ENCODE measurements at regions not wholly inside any gene's neighbourhood (a gene's known extent, or its start where the extent isn't known, plus 50 kb on each side); places are given as distances from the start of the nearest gene placed in this dataset.

DNA sequence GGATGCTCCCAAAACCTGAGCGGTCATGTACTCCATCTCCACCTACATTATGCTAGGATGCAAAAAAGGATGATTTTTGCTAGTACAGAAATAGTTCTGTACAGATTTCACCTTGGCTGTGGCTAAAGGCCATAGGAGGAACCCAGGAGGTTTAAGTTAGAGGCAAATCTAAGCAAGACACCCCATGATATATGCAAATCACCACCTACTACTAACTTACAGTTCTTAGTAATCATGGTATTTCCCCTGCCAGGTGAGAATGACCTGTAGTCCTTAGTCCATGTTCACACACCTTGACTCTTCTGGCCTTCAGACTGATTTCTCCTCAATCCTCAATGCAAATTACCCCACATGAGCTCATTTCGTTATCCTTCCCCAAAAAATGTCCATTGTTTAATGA, 154.2 kb downstream of the IMPG2 start:
- no peak overlapping the region for H3K4me2 ChIP-seq (ENCODE audit: low read length)
- no peak overlapping the region for H3K9ac ChIP-seq (ENCODE audit: low read length)
- H3K9me2 ChIP-seq (ENCODE audit: low read depth, low read length): no peaks in the 10 kb centered on the region
- TF ChIP-seq, protein P1, sequence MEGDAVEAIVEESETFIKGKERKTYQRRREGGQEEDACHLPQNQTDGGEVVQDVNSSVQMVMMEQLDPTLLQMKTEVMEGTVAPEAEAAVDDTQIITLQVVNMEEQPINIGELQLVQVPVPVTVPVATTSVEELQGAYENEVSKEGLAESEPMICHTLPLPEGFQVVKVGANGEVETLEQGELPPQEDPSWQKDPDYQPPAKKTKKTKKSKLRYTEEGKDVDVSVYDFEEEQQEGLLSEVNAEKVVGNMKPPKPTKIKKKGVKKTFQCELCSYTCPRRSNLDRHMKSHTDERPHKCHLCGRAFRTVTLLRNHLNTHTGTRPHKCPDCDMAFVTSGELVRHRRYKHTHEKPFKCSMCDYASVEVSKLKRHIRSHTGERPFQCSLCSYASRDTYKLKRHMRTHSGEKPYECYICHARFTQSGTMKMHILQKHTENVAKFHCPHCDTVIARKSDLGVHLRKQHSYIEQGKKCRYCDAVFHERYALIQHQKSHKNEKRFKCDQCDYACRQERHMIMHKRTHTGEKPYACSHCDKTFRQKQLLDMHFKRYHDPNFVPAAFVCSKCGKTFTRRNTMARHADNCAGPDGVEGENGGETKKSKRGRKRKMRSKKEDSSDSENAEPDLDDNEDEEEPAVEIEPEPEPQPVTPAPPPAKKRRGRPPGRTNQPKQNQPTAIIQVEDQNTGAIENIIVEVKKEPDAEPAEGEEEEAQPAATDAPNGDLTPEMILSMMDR (IDR thresholded peaks at IDR 0.05; ENCODE audit: low read length): no peak
- no peak for TF ChIP-seq EZH2 (IDR thresholded peaks at IDR 0.05; ENCODE audit: borderline replicate concordance, low read length)
- H3K4me1 ChIP-seq (ENCODE audit: insufficient read depth, low read length, severe bottlenecking): no peaks in the 10 kb centered on the region
- H3K27me3 ChIP-seq (ENCODE audit: insufficient read depth, low read length): no peaks in the 10 kb centered on the region
- H3K36me3 ChIP-seq (ENCODE audit: insufficient read depth, low read length): no peaks in the 10 kb centered on the region
- no peak overlapping the region for H3K27ac ChIP-seq (ENCODE audit: low read depth, low read length, poor library complexity, severe bottlenecking)
- H2AFZ ChIP-seq (ENCODE audit: low read length): no peak overlapping the region
- no peaks in the 10 kb centered on the region for H3F3A ChIP-seq (ENCODE audit: insufficient read depth, low read length)
- H3K79me2 ChIP-seq (ENCODE audit: insufficient read depth, low read length): no peaks in the 10 kb centered on the region
- H4K20me1 ChIP-seq (ENCODE audit: insufficient read depth, low read length): no peaks in the 10 kb centered on the region
- no peaks in the 10 kb centered on the region for H3K9me3 ChIP-seq (ENCODE audit: low read length)
- H3K4me3 ChIP-seq (ENCODE audit: low read depth, low read length, poor library complexity, severe bottlenecking): no peak overlapping the region

DNA sequence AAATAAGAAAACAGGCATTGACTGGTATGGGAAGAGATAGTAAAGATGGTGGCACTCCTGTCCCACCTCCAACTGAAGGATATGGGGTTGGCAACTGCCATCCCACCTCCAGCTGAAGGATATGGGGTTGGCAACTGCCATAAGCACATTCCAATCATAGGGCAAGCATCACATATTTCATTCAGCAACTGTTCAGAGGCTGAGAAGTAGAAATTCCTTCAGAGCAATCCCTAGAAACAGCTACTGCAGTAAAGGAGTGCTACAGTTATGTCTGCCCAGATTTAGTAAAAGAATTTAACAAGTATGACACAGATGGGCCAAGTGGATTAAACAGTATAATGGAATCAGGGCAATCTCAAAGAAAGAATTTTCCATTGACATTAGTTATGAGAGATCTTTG, 156.8 kb downstream of the IMPG2 start:
- Histone ChIP-seq H3K9me3 (ENCODE audit: low read length) (no peaks in the 10 kb centered on the region), H3K27me3 (ENCODE audit: insufficient read depth, low read length) (no peaks in the 10 kb centered on the region), H3F3A (ENCODE audit: insufficient read depth, low read length) (no peaks in the 10 kb centered on the region), H3K9ac (ENCODE audit: low read length) (no peak overlapping the region), H3K79me2 (ENCODE audit: insufficient read depth, low read length) (no peaks in the 10 kb centered on the region), H3K4me1 (ENCODE audit: insufficient read depth, low read length, severe bottlenecking) (no peaks in the 10 kb centered on the region), H3K36me3 (ENCODE audit: insufficient read depth, low read length) (no peaks in the 10 kb centered on the region), H2AFZ (ENCODE audit: low read length) (no peak overlapping the region), H3K4me2 (ENCODE audit: low read length) (no peak overlapping the region), H3K4me3 (ENCODE audit: low read depth, low read length, poor library complexity, severe bottlenecking) (no peak overlapping the region), H3K9me2 (ENCODE audit: low read depth, low read length) (no peaks in the 10 kb centered on the region), H4K20me1 (ENCODE audit: insufficient read depth, low read length) (no peaks in the 10 kb centered on the region), H3K27ac (ENCODE audit: low read depth, low read length, poor library complexity, severe bottlenecking) (no peak overlapping the region)
- TF ChIP-seq, protein P1 (IDR thresholded peaks at IDR 0.05; ENCODE audit: low read length): no peak
- no peak for TF ChIP-seq EZH2 (IDR thresholded peaks at IDR 0.05; ENCODE audit: borderline replicate concordance, low read length)

DNA sequence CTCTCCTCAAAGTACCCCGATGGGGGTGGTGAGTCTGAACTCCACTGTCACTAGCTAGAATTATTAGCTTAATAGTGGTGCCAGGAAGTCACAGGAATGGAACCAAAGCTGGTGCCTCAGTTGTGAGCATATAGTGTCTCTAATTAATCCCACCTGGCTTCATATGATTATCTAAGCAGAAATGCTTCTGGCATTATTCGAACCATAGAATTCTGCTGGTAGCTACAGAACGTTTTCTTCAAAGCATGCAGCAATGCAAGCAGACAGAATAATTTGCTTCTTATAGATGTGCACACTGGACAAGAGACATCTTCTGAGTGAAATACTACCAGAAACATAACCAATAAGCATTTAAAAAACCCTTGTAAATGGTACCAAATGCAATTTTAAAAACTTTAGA, 160.9 kb downstream of the IMPG2 start:
- no peak overlapping the region for H3K9ac ChIP-seq (ENCODE audit: low read length)
- H3K27ac ChIP-seq (ENCODE audit: low read depth, low read length, poor library complexity, severe bottlenecking): no peak overlapping the region
- no peaks in the 10 kb centered on the region for H3K79me2 ChIP-seq (ENCODE audit: insufficient read depth, low read length)
- H3K9me2 ChIP-seq (ENCODE audit: low read depth, low read length): no peaks in the 10 kb centered on the region
- no peak for TF ChIP-seq EZH2 (IDR thresholded peaks at IDR 0.05; ENCODE audit: borderline replicate concordance, low read length)
- TF ChIP-seq, protein P1 (IDR thresholded peaks at IDR 0.05; ENCODE audit: low read length): no peak
- H3K4me3 ChIP-seq (ENCODE audit: low read depth, low read length, poor library complexity, severe bottlenecking): no peak overlapping the region
- no peak overlapping the region for H3K4me2 ChIP-seq (ENCODE audit: low read length)
- no peaks in the 10 kb centered on the region for H3K4me1 ChIP-seq (ENCODE audit: insufficient read depth, low read length, severe bottlenecking)
- H2AFZ ChIP-seq (ENCODE audit: low read length): no peak overlapping the region
- no peaks in the 10 kb centered on the region for H4K20me1 ChIP-seq (ENCODE audit: insufficient read depth, low read length)
- no peaks in the 10 kb centered on the region for H3F3A ChIP-seq (ENCODE audit: insufficient read depth, low read length)
- no peaks in the 10 kb centered on the region for H3K9me3 ChIP-seq (ENCODE audit: low read length)
- H3K36me3 ChIP-seq (ENCODE audit: insufficient read depth, low read length): no peaks in the 10 kb centered on the region
- H3K27me3 ChIP-seq (ENCODE audit: insufficient read depth, low read length): no peaks in the 10 kb centered on the region

All from OCI-LY1 (cell line).